Colonic mucosa (tissue), 4 donors: ENCODE measurements at regions not wholly inside any gene's neighbourhood (a gene's known extent, or its start where the extent isn't known, plus 50 kb on each side); places are given as distances from the start of the nearest gene placed in this dataset.

Source experiments
- DNase-seq: peaks from one replicate; pipeline ENCODE4 v3.0.0-alpha.2; 2020
- H3K27ac ChIP-seq: fragments of 200-600 bp; one replicate; pipeline ENCODE4 v1.8.0; 2021
- H3K27me3 ChIP-seq: fragments of 200-600 bp; one replicate; pipeline ENCODE4 v1.8.0; 2021
- H3K36me3 ChIP-seq: fragments of 200-600 bp; one replicate; pipeline ENCODE4 v1.8.0; 2021
- H3K4me1 ChIP-seq: fragments of 200-600 bp; one replicate; pipeline ENCODE4 v1.8.0; 2021; ENCODE audit warnings: mild to moderate bottlenecking
- H3K4me3 ChIP-seq: fragments of 200-600 bp; one replicate; pipeline ENCODE4 v1.8.0; 2021
- H3K9ac ChIP-seq, 2 donors: one replicate each; pipeline ENCODE4 v1.7.0; 2013; ENCODE audit warnings: control low read depth in 2 of 2, low read depth in 2 of 2, low read length in 2 of 2
- H3K9me3 ChIP-seq: fragments of 200-600 bp; one replicate; pipeline ENCODE4 v1.8.0; 2021
- CTCF ChIP-seq: fragments of 200-600 bp; IDR thresholded peaks from one replicate; pipeline ENCODE4 v1.8.0; 2022; ENCODE audit warnings: antibody characterized with exemption, mild to moderate bottlenecking
- intact Hi-C: fragments of 100-400 bp; cut with DNase I; formaldehyde crosslinking; loops from one replicate; pipeline ENCODE4 v1.14.1; 2022
- donor health status: healthy.
- donor health status: DM: no; HTN: no; CAD: no.
- donor health status: DM: no; HTN: no; CAD: no.

- peak; percentile 81 for TF ChIP-seq CTCF
- H3K4me3 ChIP-seq, result no peak overlapping the region
- intact Hi-C loops, result loop anchor here (5.0 to 10.0 kb wide), 2 partner anchors 67 to 276 kb away; no protein-coding TSS in a partner anchor
- no peaks in the 10 kb centered on the region for H3K36me3 ChIP-seq
- no peaks in the 10 kb centered on the region for H3K27me3 ChIP-seq
- DNase-seq, result peak; percentile 34
- H3K9ac ChIP-seq, result no peak overlapping the region
- no peaks in the 10 kb centered on the region for H3K4me1 ChIP-seq
- no peak overlapping the region for H3K27ac ChIP-seq
- no peaks in the 10 kb centered on the region for H3K9me3 ChIP-seq
Observed at GRCh38 chr16:72400257-72401083, 228.5 kb upstream of the PMFBP1 start.

- Histone ChIP-seq H3K4me1 (no peaks in the 10 kb centered on the region), H3K27ac (no peak overlapping the region), H3K9ac (no peak overlapping the region), H3K27me3 (no peaks in the 10 kb centered on the region), H3K36me3 (no peaks in the 10 kb centered on the region), H3K9me3 (no peaks in the 10 kb centered on the region), H3K4me3 (no peak overlapping the region)
- no peak for DNase-seq
- intact Hi-C loops, result loop anchor here (5.0 to 10.0 kb wide), 3 partner anchors 67 to 275 kb away; no protein-coding TSS in a partner anchor
- no peak for TF ChIP-seq CTCF
Observed at GRCh38 chr16:72399811-72400210, 227.9 kb upstream of the PMFBP1 start.

GRCh38 chr16:72397876-72398275 is 225.9 kb upstream of the PMFBP1 start:
- no peak for DNase-seq
- no peak for TF ChIP-seq CTCF
- no peak overlapping the region for H3K4me3 ChIP-seq
- H3K27ac ChIP-seq, result no peak overlapping the region
- no peak overlapping the region for H3K9ac ChIP-seq
- intact Hi-C loops, result loop anchor here (10.0 kb wide), 1 partner anchor 153 kb away; no protein-coding TSS in a partner anchor
- H3K27me3 ChIP-seq, result no peaks in the 10 kb centered on the region
- H3K4me1 ChIP-seq, result no peaks in the 10 kb centered on the region
- H3K9me3 ChIP-seq, result no peaks in the 10 kb centered on the region
- no peaks in the 10 kb centered on the region for H3K36me3 ChIP-seq

GRCh38 chr16:72394526-72394925 is 222.6 kb upstream of the PMFBP1 start:
- H3K9me3 ChIP-seq, result no peaks in the 10 kb centered on the region
- H3K9ac ChIP-seq, result no peak overlapping the region
- DNase-seq, result no peak
- H3K36me3 ChIP-seq, result no peaks in the 10 kb centered on the region
- no peak for TF ChIP-seq CTCF
- H3K27ac ChIP-seq, result no peak overlapping the region
- no peak overlapping the region for H3K4me3 ChIP-seq
- intact Hi-C loops, result loop anchor here (10.0 kb wide), 1 partner anchor 150 kb away; no protein-coding TSS in a partner anchor
- H3K4me1 ChIP-seq, result no peaks in the 10 kb centered on the region
- H3K27me3 ChIP-seq, result no peaks in the 10 kb centered on the region

- H3K4me1 ChIP-seq, result no peaks in the 10 kb centered on the region
- H3K9me3 ChIP-seq, result no peaks in the 10 kb centered on the region
- H3K36me3 ChIP-seq, result no peaks in the 10 kb centered on the region
- H3K9ac ChIP-seq, result no peak overlapping the region
- no peak overlapping the region for H3K27ac ChIP-seq
- intact Hi-C loops, result loop anchor here (10.0 kb wide), 1 partner anchor 145 kb away; no protein-coding TSS in a partner anchor
- TF ChIP-seq CTCF, result no peak
- no peaks in the 10 kb centered on the region for H3K27me3 ChIP-seq
- DNase-seq, result no peak
- H3K4me3 ChIP-seq, result no peak overlapping the region
Observed at GRCh38 chr16:72389791-72390190, 217.8 kb upstream of the PMFBP1 start.
